ENCODE measurements at regions not wholly inside any gene's neighbourhood (a gene's known extent, or its start where the extent isn't known, plus 50 kb on each side); places are given as distances from the start of the nearest gene placed in this dataset.

DNA sequence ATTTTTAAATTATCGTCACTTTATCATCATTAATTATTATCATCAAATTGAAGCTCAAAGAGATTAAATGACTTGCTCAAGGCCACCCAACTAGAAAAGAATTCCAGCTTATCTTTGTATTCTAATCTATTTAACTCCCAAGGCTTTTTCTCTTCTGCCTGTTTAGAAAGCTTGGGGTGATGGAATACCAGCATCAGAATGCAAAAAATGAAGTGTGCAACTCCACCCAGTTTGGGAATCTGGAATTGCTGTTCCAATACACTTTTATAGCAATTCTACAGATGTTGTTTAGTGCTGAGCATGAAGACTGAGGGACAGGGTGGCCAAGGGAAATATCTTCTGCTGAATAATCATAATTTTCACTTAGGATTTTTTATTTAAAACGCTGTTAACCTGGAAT is 97.2 kb upstream of the FIBIN start:
- CTCF ChIA-PET = no interaction called here
- ATAC-seq = no peak

DNA sequence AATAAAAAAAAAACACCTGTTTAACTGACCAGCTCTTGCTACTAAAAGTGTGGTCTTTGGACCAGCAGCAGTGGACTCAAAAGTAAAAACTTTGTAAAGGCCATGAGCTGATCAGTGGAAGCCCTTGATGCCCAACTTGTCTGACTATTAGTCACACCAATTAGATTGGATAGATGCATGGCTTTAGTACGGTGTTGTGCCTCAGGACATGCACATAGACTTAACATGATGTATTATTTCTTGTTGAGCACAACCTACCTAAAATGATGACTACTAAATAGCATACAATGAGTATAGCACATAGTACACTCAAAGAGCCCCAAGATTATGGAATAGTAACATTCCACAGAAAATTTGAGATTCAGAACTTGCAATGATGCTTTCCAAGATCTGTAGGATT is 95.1 kb upstream of the FIBIN start:
- CTCF ChIA-PET = no interaction called here
- TF ChIP-seq GRHL2 (CRISPR knock-in tag; IDR thresholded peaks at IDR 0.05; ENCODE audit: insufficient replicate concordance, severe bottlenecking) (no peak), NFATC4 (CRISPR knock-in tag; IDR thresholded peaks at IDR 0.05) (no peak), KAT7 (CRISPR knock-in tag; IDR thresholded peaks at IDR 0.05; ENCODE audit: borderline replicate concordance) (no peak)

More for the DNA sequence above, 97.2 kb upstream of the FIBIN start:
- peaks cover 21% of the 10 kb centered on the region for H3K9me3 Mint-ChIP-seq
- DNase-seq (ENCODE audit: low spot score) = no peak
- no peaks in the 10 kb centered on the region for H3K27me3 Mint-ChIP-seq (ENCODE audit: low read depth)
- no peaks in the 10 kb centered on the region for H3K4me1 Mint-ChIP-seq
- H3K36me3 Mint-ChIP-seq = peaks cover 10% of the 10 kb centered on the region
- no peak for TF ChIP-seq NR3C1 (CRISPR knock-in tag; conservative IDR thresholded peaks at IDR 0.05; ENCODE audit: low read depth)
- no peak for TF ChIP-seq SOX15 (CRISPR knock-in tag; IDR thresholded peaks at IDR 0.05)
- TF ChIP-seq ZNF423 (CRISPR knock-in tag; IDR thresholded peaks at IDR 0.05) = no peak
- TF ChIP-seq JAZF1 (CRISPR knock-in tag; IDR thresholded peaks at IDR 0.05) = no peak
- H3K4me3 Mint-ChIP-seq = no peak overlapping the region
- POLR2A ChIA-PET = no interaction called here
- H3K27ac Mint-ChIP-seq = no peak overlapping the region

DNA sequence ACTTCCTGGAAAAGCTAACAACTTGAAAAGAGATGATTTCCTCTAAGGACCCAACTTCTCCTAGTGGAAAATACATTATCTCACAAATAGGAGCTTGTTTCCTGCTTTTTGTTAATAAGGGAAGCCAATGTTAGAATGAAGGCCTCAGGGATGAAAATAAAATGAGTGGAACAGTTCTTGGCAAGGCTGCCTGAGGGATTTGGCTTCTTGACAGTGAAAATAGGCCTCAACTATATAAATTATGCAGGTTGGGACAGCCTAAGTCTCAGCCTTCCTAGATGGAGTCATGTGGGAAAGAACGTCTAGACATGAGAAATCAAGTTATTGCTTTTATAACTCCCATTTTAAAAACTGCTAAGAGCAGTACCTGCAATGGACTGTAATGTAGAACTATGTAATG is 92.8 kb upstream of the FIBIN start:
- no peak for TF ChIP-seq FOXP1 (CRISPR knock-in tag; IDR thresholded peaks at IDR 0.05; ENCODE audit: borderline replicate concordance)
- TF ChIP-seq ZNF423 (CRISPR knock-in tag; IDR thresholded peaks at IDR 0.05) = no peak
- TF ChIP-seq, protein P1, sequence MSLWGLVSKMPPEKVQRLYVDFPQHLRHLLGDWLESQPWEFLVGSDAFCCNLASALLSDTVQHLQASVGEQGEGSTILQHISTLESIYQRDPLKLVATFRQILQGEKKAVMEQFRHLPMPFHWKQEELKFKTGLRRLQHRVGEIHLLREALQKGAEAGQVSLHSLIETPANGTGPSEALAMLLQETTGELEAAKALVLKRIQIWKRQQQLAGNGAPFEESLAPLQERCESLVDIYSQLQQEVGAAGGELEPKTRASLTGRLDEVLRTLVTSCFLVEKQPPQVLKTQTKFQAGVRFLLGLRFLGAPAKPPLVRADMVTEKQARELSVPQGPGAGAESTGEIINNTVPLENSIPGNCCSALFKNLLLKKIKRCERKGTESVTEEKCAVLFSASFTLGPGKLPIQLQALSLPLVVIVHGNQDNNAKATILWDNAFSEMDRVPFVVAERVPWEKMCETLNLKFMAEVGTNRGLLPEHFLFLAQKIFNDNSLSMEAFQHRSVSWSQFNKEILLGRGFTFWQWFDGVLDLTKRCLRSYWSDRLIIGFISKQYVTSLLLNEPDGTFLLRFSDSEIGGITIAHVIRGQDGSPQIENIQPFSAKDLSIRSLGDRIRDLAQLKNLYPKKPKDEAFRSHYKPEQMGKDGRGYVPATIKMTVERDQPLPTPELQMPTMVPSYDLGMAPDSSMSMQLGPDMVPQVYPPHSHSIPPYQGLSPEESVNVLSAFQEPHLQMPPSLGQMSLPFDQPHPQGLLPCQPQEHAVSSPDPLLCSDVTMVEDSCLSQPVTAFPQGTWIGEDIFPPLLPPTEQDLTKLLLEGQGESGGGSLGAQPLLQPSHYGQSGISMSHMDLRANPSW (CRISPR knock-in tag; conservative IDR thresholded peaks at IDR 0.05; ENCODE audit: low read depth) = no peak
- no peak for TF ChIP-seq EMX1 (CRISPR knock-in tag; IDR thresholded peaks at IDR 0.05)
- no peak for TF ChIP-seq ELF4 (CRISPR knock-in tag; IDR thresholded peaks at IDR 0.05; ENCODE audit: low read depth)
- TF ChIP-seq ZNF263 (CRISPR knock-in tag; IDR thresholded peaks at IDR 0.05; ENCODE audit: low read depth) = no peak
- no peak for TF ChIP-seq NFATC4 (CRISPR knock-in tag; IDR thresholded peaks at IDR 0.05)
- TF ChIP-seq, protein P2, sequence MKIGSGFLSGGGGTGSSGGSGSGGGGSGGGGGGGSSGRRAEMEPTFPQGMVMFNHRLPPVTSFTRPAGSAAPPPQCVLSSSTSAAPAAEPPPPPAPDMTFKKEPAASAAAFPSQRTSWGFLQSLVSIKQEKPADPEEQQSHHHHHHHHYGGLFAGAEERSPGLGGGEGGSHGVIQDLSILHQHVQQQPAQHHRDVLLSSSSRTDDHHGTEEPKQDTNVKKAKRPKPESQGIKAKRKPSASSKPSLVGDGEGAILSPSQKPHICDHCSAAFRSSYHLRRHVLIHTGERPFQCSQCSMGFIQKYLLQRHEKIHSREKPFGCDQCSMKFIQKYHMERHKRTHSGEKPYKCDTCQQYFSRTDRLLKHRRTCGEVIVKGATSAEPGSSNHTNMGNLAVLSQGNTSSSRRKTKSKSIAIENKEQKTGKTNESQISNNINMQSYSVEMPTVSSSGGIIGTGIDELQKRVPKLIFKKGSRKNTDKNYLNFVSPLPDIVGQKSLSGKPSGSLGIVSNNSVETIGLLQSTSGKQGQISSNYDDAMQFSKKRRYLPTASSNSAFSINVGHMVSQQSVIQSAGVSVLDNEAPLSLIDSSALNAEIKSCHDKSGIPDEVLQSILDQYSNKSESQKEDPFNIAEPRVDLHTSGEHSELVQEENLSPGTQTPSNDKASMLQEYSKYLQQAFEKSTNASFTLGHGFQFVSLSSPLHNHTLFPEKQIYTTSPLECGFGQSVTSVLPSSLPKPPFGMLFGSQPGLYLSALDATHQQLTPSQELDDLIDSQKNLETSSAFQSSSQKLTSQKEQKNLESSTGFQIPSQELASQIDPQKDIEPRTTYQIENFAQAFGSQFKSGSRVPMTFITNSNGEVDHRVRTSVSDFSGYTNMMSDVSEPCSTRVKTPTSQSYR (CRISPR knock-in tag; IDR thresholded peaks at IDR 0.05) = no peak
- TF ChIP-seq ZNF317 (CRISPR knock-in tag; IDR thresholded peaks at IDR 0.05; ENCODE audit: borderline replicate concordance, low read depth) = no peak
- no peak for TF ChIP-seq ZBTB21 (CRISPR knock-in tag; IDR thresholded peaks at IDR 0.05; ENCODE audit: borderline replicate concordance)
- no peak for TF ChIP-seq TP53 (CRISPR knock-in tag; IDR thresholded peaks at IDR 0.05)
- TF ChIP-seq ZNF121 (CRISPR knock-in tag; IDR thresholded peaks at IDR 0.05) = no peak
- Mint-ChIP-seq H3K36me3 (no peaks in the 10 kb centered on the region), H3K9me3 (no peaks in the 10 kb centered on the region), H3K27me3 (ENCODE audit: low read depth) (no peaks in the 10 kb centered on the region), H3K4me1 (peaks cover 25% of the 10 kb centered on the region), H3K27ac (no peak overlapping the region), H3K4me3 (no peak overlapping the region)
- ChIA-PET POLR2A (no interaction called here), CTCF (no interaction called here)
- no peak for DNase-seq (ENCODE audit: low spot score)
- ATAC-seq = no peak

More for the DNA sequence above, 95.1 kb upstream of the FIBIN start:
- no peak overlapping the region for H3K4me3 Mint-ChIP-seq
- POLR2A ChIA-PET = no interaction called here
- no peak overlapping the region for H3K27ac Mint-ChIP-seq
- H3K27me3 Mint-ChIP-seq (ENCODE audit: low read depth) = no peaks in the 10 kb centered on the region
- DNase-seq (ENCODE audit: low spot score) (no peak), ATAC-seq (no peak)
- H3K4me1 Mint-ChIP-seq = peaks cover 7% of the 10 kb centered on the region
- peaks cover 17% of the 10 kb centered on the region for H3K9me3 Mint-ChIP-seq
- H3K36me3 Mint-ChIP-seq = peaks cover 10% of the 10 kb centered on the region

All from WTC11 (cell line).